ENCODE measurements at regions not wholly inside any gene's neighbourhood (a gene's known extent, or its start where the extent isn't known, plus 50 kb on each side); places are given as distances from the start of the nearest gene placed in this dataset.

DNA sequence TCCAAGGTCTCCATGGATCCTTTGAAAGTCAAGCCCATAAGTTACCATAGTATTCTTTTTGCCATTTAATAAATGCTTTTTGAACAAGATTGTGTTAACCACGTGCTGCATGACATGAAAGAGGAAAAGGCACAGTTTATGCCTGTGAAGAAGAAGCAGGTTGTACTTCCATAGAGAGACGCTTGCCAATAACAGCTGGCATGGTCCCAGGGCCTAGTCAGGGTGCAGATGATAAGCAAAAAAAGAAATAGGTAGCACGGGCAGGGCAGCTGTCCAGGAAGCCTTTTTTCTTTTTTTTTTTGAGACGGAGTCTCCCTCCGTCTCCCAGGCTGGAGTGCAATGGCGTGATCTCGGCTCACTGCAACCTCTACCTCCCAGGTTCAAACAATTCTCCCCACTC is 71.8 kb upstream of the CLINT1 start:
- TF ChIP-seq, protein P1, sequence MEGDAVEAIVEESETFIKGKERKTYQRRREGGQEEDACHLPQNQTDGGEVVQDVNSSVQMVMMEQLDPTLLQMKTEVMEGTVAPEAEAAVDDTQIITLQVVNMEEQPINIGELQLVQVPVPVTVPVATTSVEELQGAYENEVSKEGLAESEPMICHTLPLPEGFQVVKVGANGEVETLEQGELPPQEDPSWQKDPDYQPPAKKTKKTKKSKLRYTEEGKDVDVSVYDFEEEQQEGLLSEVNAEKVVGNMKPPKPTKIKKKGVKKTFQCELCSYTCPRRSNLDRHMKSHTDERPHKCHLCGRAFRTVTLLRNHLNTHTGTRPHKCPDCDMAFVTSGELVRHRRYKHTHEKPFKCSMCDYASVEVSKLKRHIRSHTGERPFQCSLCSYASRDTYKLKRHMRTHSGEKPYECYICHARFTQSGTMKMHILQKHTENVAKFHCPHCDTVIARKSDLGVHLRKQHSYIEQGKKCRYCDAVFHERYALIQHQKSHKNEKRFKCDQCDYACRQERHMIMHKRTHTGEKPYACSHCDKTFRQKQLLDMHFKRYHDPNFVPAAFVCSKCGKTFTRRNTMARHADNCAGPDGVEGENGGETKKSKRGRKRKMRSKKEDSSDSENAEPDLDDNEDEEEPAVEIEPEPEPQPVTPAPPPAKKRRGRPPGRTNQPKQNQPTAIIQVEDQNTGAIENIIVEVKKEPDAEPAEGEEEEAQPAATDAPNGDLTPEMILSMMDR (IDR thresholded peaks at IDR 0.05; ENCODE audit: borderline replicate concordance, extremely low read depth, low read length, poor library complexity, severe bottlenecking), result no peak
- no peak for TF ChIP-seq EZH2 (IDR thresholded peaks at IDR 0.05; ENCODE audit: borderline replicate concordance, low read depth, low read length, severe bottlenecking)
